H9 (cell line): ENCODE measurements at regions not wholly inside any gene's neighbourhood (a gene's known extent, or its start where the extent isn't known, plus 50 kb on each side); places are given as distances from the start of the nearest gene placed in this dataset.

Experiments used
- DNase-seq: peaks from one replicate; pipeline ENCODE4 v3.0.0-alpha.2; 2017
- H2AFZ ChIP-seq: one replicate; pipeline ENCODE4 v1.6.1; 2013; ENCODE audit warnings: mild to moderate bottlenecking, low read length, control low read depth, moderate library complexity
- H2AK5ac ChIP-seq: 2 replicates; pipeline ENCODE4 v1.6.1; 2013; ENCODE audit warnings: low read length, control low read depth, mixed read lengths; ENCODE audit not compliant: insufficient read length
- H2BK120ac ChIP-seq: one replicate; pipeline ENCODE4 v1.6.1; 2013; ENCODE audit warnings: low read depth, mild to moderate bottlenecking, low read length, control low read depth, inconsistent platforms; ENCODE audit not compliant: poor library complexity, severe bottlenecking
- H2BK12ac ChIP-seq: 2 replicates; pipeline ENCODE4 v1.6.1; 2013; ENCODE audit warnings: low read length, control low read depth, mixed read lengths, low read depth; ENCODE audit not compliant: insufficient read length
- H2BK15ac ChIP-seq: 2 replicates; pipeline ENCODE4 v1.6.1; 2013; ENCODE audit warnings: low read depth, low read length, control low read depth
- H2BK20ac ChIP-seq: one replicate; pipeline ENCODE4 v1.6.1; 2013; ENCODE audit warnings: low read depth, mild to moderate bottlenecking, low read length, control low read depth, inconsistent platforms; ENCODE audit not compliant: poor library complexity, severe bottlenecking
- H2BK5ac ChIP-seq: 2 replicates; pipeline ENCODE4 v1.6.1; 2013; ENCODE audit warnings: low read length, control low read depth, mixed read lengths; ENCODE audit not compliant: insufficient read length
- H3K14ac ChIP-seq: 2 replicates; pipeline ENCODE4 v1.6.1; 2013; ENCODE audit warnings: low read length, control low read depth; ENCODE audit not compliant: insufficient read depth
- H3K18ac ChIP-seq: 2 replicates; pipeline ENCODE4 v1.6.1; 2013; ENCODE audit warnings: low read depth, mild to moderate bottlenecking, mixed read lengths, low read length, control low read depth; ENCODE audit not compliant: insufficient read length
- H3K23ac ChIP-seq: 2 replicates; pipeline ENCODE4 v1.6.1; 2013; ENCODE audit warnings: low read length, control low read depth, mixed read lengths, low read depth; ENCODE audit not compliant: insufficient read length
- H3K23me2 ChIP-seq: 2 replicates; pipeline ENCODE4 v1.6.1; 2013; ENCODE audit warnings: low read depth, mild to moderate bottlenecking, mixed read lengths, low read length, control low read depth; ENCODE audit not compliant: insufficient read length, poor library complexity, severe bottlenecking
- H3K27ac ChIP-seq: 2 replicates; pipeline ENCODE4 v1.5.1; 2013; ENCODE audit warnings: low read length, control low read depth, mixed read lengths, low read depth; ENCODE audit not compliant: insufficient read length
- H3K27me3 ChIP-seq: 2 replicates; pipeline ENCODE4 v1.6.1; 2013; ENCODE audit warnings: low read length, control low read depth, inconsistent platforms; ENCODE audit not compliant: insufficient read depth
- H3K4ac ChIP-seq: 2 replicates; pipeline ENCODE4 v1.6.1; 2013; ENCODE audit warnings: low read depth, mild to moderate bottlenecking, control low read depth, inconsistent platforms, low read length, moderate library complexity
- H3K4me1 ChIP-seq: 2 replicates; pipeline ENCODE4 v1.6.1; 2013; ENCODE audit warnings: low read length, control low read depth, inconsistent platforms; ENCODE audit not compliant: insufficient read depth
- H3K4me2 ChIP-seq: 2 replicates; pipeline ENCODE4 v1.6.1; 2013; ENCODE audit warnings: low read length, control low read depth, mixed read lengths; ENCODE audit not compliant: insufficient read length, insufficient read depth
- H3K56ac ChIP-seq: 2 replicates; pipeline ENCODE4 v1.6.1; 2013; ENCODE audit warnings: low read depth, mild to moderate bottlenecking, mixed read lengths, low read length, control low read depth; ENCODE audit not compliant: insufficient read length
- H3K79me1 ChIP-seq: 2 replicates; pipeline ENCODE4 v1.6.1; 2013; ENCODE audit warnings: low read depth, mild to moderate bottlenecking, moderate library complexity, low read length, control low read depth, inconsistent platforms; ENCODE audit not compliant: insufficient read depth, poor library complexity, severe bottlenecking
- H3K79me2 ChIP-seq: 2 replicates; pipeline ENCODE4 v1.6.1; 2013; ENCODE audit warnings: low read length, control low read depth, inconsistent platforms; ENCODE audit not compliant: insufficient read depth
- H3K9ac ChIP-seq: 2 replicates; pipeline ENCODE4 v1.6.1; 2013; ENCODE audit warnings: low read length, control low read depth, mixed read lengths; ENCODE audit not compliant: insufficient read length; ENCODE audit errors: extremely low read depth
- H3K9me3 ChIP-seq: one replicate; pipeline ENCODE4 v1.6.1; 2013; ENCODE audit warnings: low read depth, low read length, inconsistent platforms; ENCODE audit not compliant: control insufficient read depth
- H3T11ph ChIP-seq: one replicate; pipeline ENCODE4 v1.6.1; 2013; ENCODE audit warnings: mild to moderate bottlenecking, low read length, control low read depth, inconsistent platforms
- H4K20me1 ChIP-seq: one replicate; pipeline ENCODE4 v1.6.1; 2013; ENCODE audit not compliant: control insufficient read depth, insufficient read length, insufficient read depth
- H4K5ac ChIP-seq: 2 replicates; pipeline ENCODE4 v1.6.1; 2013; ENCODE audit warnings: low read depth, mild to moderate bottlenecking, mixed read lengths, low read length, control low read depth; ENCODE audit not compliant: insufficient read length
- H4K8ac ChIP-seq: replicated peaks from 2 replicates; pipeline ENCODE4 v1.6.1; 2013; ENCODE audit warnings: low read length, control low read depth, mixed read lengths, low read depth; ENCODE audit not compliant: insufficient read length
- H4K91ac ChIP-seq: 2 replicates; pipeline ENCODE4 v1.6.1; 2013; ENCODE audit warnings: low read depth, mild to moderate bottlenecking, moderate library complexity, mixed read lengths, low read length, control low read depth; ENCODE audit not compliant: insufficient read length
- H3K27ac Mint-ChIP-seq, 3 experiments: 2 replicates in 2 of 3; 3 replicates in 1 of 3; pipeline ENCODE4 v1.8.0; 2020 to 2021; ENCODE audit warnings: mixed read lengths in 3 of 3, mild to moderate bottlenecking in 1 of 3, moderate library complexity in 1 of 3
- H3K27me3 Mint-ChIP-seq: 2 replicates; pipeline ENCODE4 v1.8.0; 2021; ENCODE audit warnings: low read depth, mild to moderate bottlenecking, moderate library complexity, mixed read lengths
- H3K36me3 Mint-ChIP-seq, 3 experiments: 2 replicates in 2 of 3; 3 replicates in 1 of 3; pipeline ENCODE4 v1.8.0; 2020 to 2021; ENCODE audit warnings: low read depth in 3 of 3, mixed read lengths in 3 of 3; ENCODE audit not compliant: insufficient read depth in 1 of 3
- H3K4me1 Mint-ChIP-seq, 2 experiments: 2 replicates each; pipeline ENCODE4 v1.8.0; 2020; ENCODE audit warnings: mixed read lengths in 2 of 2
- H3K4me3 Mint-ChIP-seq, 2 experiments: 2 replicates in 1 of 2; 3 replicates in 1 of 2; pipeline ENCODE4 v1.8.0; 2020 to 2021; ENCODE audit warnings: mild to moderate bottlenecking in 2 of 2, mixed read lengths in 2 of 2, moderate library complexity in 1 of 2
- H3K9me3 Mint-ChIP-seq, 2 experiments: 2 replicates in 1 of 2; 3 replicates in 1 of 2; pipeline ENCODE4 v1.8.0; 2020; ENCODE audit warnings: mild to moderate bottlenecking in 2 of 2, mixed read lengths in 2 of 2, moderate library complexity in 1 of 2
- CTCF ChIP-seq: fragments of 200-600 bp; sonication (generic); conservative IDR thresholded peaks from 3 replicates; pipeline ENCODE4 v1.8.0; 2021; ENCODE audit warnings: antibody characterized with exemption, mild to moderate bottlenecking
- WGBS: extraction: QIAGEN DNeasy Blood & Tissue Kit; methylation state at CpG from one replicate; pipeline ENCODE4 v1.1.7; 2013; ENCODE audit warnings: missing lambda C conversion rate, low lambda C conversion rate, mixed read lengths; ENCODE audit not compliant: insufficient read length; ENCODE audit errors: extremely low coverage; 5-methylcytosine and 5-hydroxymethylcytosine counted together

GRCh38 chr7:115217373-115217772, 295.5 kb downstream of the MDFIC start:
- Histone ChIP-seq H3K23me2 (no peaks in the 10 kb centered on the region), H3K27me3 (peaks cover 8% of the 10 kb centered on the region; the same call in 1 of the 2 replicates), H3T11ph (no peak overlapping the region), H2AK5ac (no peak overlapping the region), H3K27ac (no peak overlapping the region), H2BK20ac (no peak overlapping the region), H3K9ac (no peak overlapping the region), H2BK12ac (no peak overlapping the region), H4K8ac (no peak overlapping the region), H3K23ac (no peak overlapping the region), H3K56ac (no peak overlapping the region), H3K4me1 (no peaks in the 10 kb centered on the region), H4K20me1 (no peaks in the 10 kb centered on the region), H3K14ac (no peak overlapping the region), H2AFZ (no peak overlapping the region), H3K4me2 (no peak overlapping the region), H4K91ac (no peak overlapping the region), H3K79me1 (no peaks in the 10 kb centered on the region), H3K4ac (no peak overlapping the region), H3K18ac (no peak overlapping the region), H2BK120ac (no peak overlapping the region), H3K9me3 (no peaks in the 10 kb centered on the region), H4K5ac (no peak overlapping the region), H3K79me2 (no peaks in the 10 kb centered on the region), H2BK15ac (no peak overlapping the region), H2BK5ac (no peak overlapping the region)
- Mint-ChIP-seq H3K4me1 (no peaks in the 10 kb centered on the region), H3K9me3 (no peaks in the 10 kb centered on the region), H3K27me3 (peaks cover 86% of the 10 kb centered on the region), H3K27ac (no peak overlapping the region), H3K36me3 (no peaks in the 10 kb centered on the region), H3K4me3 (no peak overlapping the region)
- no CpG with 5 or more reads among the region's 1 CpG for WGBS
- no peak for DNase-seq
- TF ChIP-seq CTCF, result no peak; the same call in 2 of the 3 replicates
